ENCODE measurements at regions not wholly inside any gene's neighbourhood (a gene's known extent, or its start where the extent isn't known, plus 50 kb on each side); places are given as distances from the start of the nearest gene placed in this dataset.

GRCh38 chr2:16134436-16135165, 194.3 kb downstream of the MYCN start:
- no peak for DNase-seq (ENCODE audit: low spot score)

GRCh38 chr2:16130906-16131400, 190.6 kb downstream of the MYCN start:
- DNase-seq (ENCODE audit: low spot score): no peak

DNA sequence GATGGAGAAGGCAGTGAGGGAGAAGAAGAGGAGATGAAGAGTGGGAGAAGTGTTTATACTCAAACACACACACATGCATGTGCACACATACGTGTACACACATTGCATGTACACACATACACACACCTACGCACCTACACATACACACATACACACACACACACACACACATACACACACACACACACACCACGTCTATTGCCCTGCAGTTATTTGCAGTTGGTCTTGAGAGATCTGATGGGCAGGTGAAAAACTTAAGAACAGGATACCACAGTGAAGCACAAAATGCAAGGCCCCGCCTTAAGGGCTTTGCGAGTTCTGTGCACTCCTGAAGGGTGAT, 190.2 kb downstream of the MYCN start:
- DNase-seq (ENCODE audit: low spot score): no peak

- no peak for DNase-seq (ENCODE audit: low spot score)
Measured at GRCh38 chr2:16129716-16130540, 189.6 kb downstream of the MYCN start.

DNA sequence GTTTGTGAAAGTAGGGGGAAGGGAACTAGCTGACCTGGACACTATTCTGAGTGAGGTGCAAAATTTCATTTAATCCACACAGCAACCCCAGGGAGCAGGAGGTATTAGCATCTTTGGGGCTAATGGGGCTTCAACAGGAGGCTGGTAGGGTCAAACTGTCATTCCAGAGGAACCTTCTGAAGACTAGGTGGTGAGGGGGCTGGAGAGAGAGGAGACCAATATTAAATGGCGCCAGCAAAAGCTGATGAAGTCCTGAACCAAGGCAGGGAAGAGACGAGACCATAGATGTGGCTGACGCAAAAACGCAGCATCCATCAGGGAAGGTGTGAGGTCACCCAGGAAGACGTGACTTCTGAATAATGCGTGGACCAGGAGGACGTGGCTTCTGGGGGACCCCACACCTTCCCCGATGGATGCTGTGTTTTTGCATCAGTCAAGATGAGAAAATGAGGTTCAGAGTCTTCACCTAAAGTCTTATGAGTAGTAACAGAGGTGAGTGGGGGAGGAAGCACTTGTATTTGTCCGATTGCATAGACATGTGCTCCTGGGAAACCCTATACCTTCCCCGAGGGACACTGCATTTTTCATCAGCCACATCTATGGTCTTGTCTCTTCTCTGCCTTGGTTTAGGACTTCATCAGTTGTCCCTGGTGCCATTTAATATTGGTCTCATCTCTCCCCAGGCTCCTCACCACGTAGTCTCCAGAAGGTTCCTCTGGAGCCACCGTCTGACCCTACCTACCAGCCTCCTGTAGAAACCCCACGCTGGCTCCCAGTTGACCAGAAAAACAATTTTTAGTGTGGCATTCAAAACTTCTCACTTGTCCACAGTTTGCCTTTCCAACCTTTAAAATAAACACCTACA, 188.6 kb downstream of the MYCN start:
- DNase-seq (ENCODE audit: low spot score): no peak

DNA sequence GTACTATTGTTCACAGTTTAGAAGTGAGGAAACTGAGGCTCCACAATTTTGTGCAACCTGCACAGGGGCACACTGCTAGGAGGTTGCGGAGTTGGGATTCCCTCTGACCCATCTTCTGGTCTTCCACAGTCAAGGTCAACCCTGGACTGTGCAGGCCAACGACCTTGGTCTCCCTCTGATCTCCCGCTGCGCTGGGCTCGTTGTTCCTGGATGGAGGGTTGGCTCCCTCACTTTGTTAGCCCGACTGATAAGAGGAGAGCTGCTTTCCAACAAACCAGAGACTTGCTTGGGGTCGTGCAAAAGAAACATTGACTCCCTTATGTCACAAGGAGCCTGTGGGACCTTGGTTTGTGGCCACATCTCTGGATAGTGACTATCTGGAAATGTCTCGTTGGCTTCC, 187.6 kb downstream of the MYCN start:
- no peak for DNase-seq (ENCODE audit: low spot score)

DNA sequence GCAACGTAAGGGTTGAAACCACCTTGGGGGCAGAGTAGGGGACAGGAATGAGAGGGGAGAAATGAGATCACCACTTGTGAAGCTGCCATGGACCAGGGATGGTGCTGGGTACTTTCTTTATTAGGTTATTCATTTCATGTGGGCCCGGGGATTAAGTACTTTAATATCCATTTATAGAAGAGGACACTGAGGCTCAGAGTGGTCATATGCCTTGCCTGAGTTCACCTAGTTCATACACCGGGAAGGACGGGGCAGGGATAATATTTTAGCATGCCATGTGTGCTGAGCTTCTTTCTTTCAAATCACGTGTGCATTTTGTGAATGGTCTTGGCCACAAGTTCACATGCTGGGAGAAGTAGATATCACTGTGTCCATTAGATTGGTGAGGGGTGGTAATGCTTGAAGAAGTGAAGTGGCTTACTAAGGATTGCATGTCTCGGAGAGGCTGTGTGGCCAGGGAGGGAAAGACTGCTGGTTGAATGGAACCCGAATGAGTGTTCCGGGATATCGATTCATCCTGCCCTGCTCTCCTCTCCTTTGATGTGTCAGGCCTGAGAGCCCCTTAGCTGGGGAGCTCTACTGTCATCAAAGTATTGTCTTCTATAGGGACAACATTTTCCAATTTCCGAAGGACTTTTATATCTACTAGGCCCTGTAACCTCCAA, 187.1 kb downstream of the MYCN start:
- no peak for DNase-seq (ENCODE audit: low spot score)

GRCh38 chr2:16126517-16127275, 186.3 kb downstream of the MYCN start:
- no peak for DNase-seq (ENCODE audit: low spot score)

DNA sequence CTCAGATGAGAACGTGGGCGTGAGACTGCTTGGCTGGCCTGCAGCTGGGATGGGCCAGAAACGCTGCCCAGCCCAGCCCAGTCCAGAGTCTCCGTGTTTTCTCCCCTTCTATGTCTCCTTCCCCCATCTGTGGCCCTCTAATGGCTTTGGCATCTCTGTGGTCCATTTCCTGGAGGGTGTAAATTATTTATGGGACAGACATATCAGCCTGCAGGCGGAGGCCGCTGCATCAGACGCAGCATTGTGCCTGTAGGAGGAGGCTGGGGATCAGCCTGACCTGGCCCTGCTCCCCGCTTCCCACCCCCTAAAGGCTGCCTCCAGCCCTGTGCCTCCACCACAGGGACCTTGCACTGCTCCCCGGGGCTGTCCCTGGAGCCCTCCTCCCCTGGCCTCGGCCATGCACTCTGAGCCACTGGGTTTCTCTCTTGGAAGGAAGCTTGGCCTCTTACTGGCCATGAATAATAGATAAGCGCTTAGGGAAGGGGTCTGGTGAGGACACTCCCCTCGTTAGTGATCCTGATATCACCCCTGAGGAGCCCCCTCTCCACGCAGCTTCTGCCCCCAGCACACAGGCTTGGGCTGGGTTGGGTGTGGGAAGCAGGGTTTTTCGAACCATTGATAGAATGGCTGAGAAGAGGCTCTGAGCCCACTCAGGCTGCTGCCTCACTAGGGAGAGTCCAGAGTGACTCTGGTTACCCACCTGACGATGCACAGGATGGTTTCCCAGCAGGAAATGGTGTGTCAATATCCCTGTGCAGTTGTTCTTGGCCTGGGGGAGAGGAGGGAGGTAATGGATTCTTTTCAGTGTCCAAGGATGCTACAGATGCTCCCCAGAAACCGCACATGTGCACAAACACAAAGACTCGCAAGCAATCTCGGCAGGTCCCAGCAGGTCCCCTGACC, 185.5 kb downstream of the MYCN start:
- DNase-seq (ENCODE audit: low spot score): no peak

GRCh38 chr2:16124881-16125613, 184.7 kb downstream of the MYCN start:
- no peak for DNase-seq (ENCODE audit: low spot score)

DNA sequence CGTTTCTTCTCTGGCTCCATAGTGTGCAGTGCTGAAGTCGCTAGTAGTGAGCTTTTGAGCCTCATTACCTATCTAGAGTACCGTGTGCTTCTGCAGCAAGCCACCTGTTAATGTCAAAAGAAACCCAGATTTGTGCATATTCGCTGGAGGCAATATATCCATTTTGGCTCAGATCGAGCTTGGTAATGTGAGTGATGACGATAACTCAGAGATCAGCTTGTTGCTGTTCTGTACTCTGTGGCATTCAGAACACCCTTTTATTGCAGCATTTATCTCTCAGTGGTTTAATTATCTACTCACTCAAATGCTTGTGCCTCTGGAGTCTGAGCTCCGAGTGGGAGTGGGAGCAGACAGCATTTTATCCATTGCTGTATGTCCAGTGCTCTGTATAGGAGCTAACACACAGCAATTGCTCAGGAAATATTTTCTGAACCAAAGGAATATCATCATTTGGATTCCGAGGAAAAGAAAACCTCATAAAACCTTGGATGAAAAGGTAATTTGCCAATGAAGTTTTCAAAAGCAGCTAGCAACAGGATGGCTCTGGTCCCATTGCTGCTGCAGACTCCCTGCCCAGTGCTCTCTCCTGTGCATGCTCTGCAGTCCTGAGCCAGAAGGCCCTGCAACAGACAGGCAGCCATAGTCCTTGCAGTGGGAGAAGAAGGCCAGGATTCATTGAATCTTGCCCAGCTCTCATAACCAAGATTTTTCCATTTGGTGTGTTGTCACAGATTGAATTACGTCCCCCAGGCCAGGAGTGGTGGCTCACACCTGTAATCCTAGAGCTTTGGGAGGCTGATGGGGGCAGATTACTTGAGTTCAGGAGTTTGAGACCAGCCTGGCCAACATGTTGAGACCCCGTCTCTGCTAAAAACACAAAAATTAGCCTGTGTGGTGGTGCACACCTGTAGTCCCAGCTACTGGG, 183.8 kb downstream of the MYCN start:
- no peak for DNase-seq (ENCODE audit: low spot score)

DNA sequence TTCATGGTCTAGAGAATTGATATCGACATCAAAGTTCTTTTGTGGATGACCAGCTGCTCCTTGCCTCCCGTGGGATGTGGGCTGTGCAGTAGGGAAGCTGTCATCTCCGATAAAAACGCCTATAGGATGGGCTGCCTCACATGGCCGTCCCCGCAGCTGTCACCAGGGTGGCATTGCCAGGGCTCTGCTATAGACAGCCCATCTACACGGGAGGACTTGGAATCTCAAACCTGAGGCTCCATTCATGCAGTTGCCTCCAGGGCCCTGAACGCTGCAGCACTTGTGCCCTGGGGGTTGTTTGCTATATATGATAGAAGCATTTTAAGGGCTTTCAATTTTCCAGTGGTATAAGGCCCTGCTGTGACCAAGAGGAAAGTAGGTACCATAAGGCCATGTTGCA, 183.1 kb downstream of the MYCN start:
- no peak for DNase-seq (ENCODE audit: low spot score)

GRCh38 chr2:16122556-16122955, 182.2 kb downstream of the MYCN start:
- DNase-seq (ENCODE audit: low spot score): no peak

- no peak for DNase-seq (ENCODE audit: low spot score)
Measured at GRCh38 chr2:16121986-16122390, 181.6 kb downstream of the MYCN start.

DNA sequence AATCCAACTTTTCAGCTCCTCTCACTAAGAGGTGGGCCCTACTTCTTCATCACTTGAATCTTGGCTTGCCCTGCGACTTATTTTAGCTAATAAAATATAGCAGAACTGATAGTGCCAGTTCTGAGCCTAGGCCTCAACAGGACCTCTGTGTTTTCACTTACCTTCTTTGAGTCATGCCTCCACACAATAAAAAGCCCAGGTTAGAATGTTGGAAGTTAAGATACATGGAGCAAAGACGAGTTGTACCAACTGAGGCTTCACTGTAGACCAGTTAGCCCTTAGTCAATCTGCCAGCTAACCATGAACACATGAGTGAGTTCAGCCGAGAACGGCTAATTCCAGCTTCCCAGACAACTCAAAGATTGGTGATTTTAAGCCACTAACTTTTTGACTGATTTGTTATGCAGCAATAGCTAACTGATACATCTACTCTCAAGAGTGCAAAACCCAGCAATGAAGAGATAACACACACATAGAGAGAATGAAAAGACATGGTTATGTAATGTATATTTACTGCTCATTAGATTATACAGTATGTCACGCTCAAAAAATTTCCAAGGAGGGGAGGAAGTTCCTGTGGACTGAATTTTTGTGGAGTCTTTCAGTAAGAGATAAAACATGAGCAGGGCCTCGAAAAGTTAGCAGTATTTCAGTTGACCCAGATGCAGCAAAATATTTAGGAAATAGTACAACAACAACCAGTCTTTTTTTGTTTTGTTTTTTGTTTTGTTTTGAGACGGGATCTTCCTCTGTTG, 181.1 kb downstream of the MYCN start:
- no peak for DNase-seq (ENCODE audit: low spot score)

- no peak for DNase-seq (ENCODE audit: low spot score)
Measured at GRCh38 chr2:16120591-16121180, 180.3 kb downstream of the MYCN start.

GRCh38 chr2:16119741-16120140, 179.4 kb downstream of the MYCN start:
- no peak for DNase-seq (ENCODE audit: low spot score)
